GM23338 (cell line): ENCODE measurements at regions not wholly inside any gene's neighbourhood (a gene's known extent, or its start where the extent isn't known, plus 50 kb on each side); places are given as distances from the start of the nearest gene placed in this dataset.

Source experiments
- ATAC-seq: fragments of 200-7000 bp; cut with Tn5 transposase; 3 replicates; pipeline ENCODE4 v1.9.1; 2020
- DNase-seq: peaks from one replicate; pipeline ENCODE4 v3.0.0-alpha.2; 2015; ENCODE audit warnings: low spot score
- H2AFZ ChIP-seq: fragments of 200-600 bp; sonication (generic); 2 replicates; pipeline ENCODE4 v1.8.0; 2016; ENCODE audit warnings: antibody characterized with exemption, mild to moderate bottlenecking, moderate library complexity
- H3F3A ChIP-seq: fragments of 200-600 bp; sonication (generic); replicated peaks from 2 replicates; pipeline ENCODE4 v1.8.0; 2017; ENCODE audit warnings: antibody characterized with exemption, mixed run types, low read depth
- H3K27ac ChIP-seq: fragments of 200-600 bp; sonication (generic); 2 replicates; pipeline ENCODE4 v1.6.1; 2016; ENCODE audit warnings: low read depth
- H3K27me3 ChIP-seq: fragments of 200-600 bp; sonication (generic); 2 replicates; pipeline ENCODE4 v1.8.0; 2016; ENCODE audit warnings: mild to moderate bottlenecking, mixed run types, moderate library complexity; ENCODE audit not compliant: insufficient read depth
- H3K36me3 ChIP-seq: fragments of 200-600 bp; sonication (generic); 2 replicates; pipeline ENCODE4 v1.8.0; 2016; ENCODE audit warnings: mild to moderate bottlenecking; ENCODE audit not compliant: insufficient read depth
- H3K4me1 ChIP-seq: fragments of 200-600 bp; sonication (generic); 2 replicates; pipeline ENCODE4 v1.8.0; 2016; ENCODE audit warnings: mild to moderate bottlenecking, moderate library complexity; ENCODE audit not compliant: insufficient read depth
- H3K4me2 ChIP-seq: fragments of 200-600 bp; sonication (generic); 2 replicates; pipeline ENCODE4 v1.7.1; 2017; ENCODE audit warnings: mixed run types
- H3K4me3 ChIP-seq: fragments of 200-600 bp; sonication (generic); 2 replicates; pipeline ENCODE4 v1.6.1; 2016; ENCODE audit warnings: mixed run types
- H3K79me2 ChIP-seq: fragments of 200-600 bp; sonication (generic); replicated peaks from 2 replicates; pipeline ENCODE4 v1.8.0; 2017; ENCODE audit warnings: mild to moderate bottlenecking; ENCODE audit not compliant: insufficient read depth
- H3K9me2 ChIP-seq: fragments of 200-600 bp; sonication (generic); 2 replicates; pipeline ENCODE4 v1.8.0; 2017; ENCODE audit not compliant: insufficient read depth
- H4K20me1 ChIP-seq: fragments of 200-600 bp; sonication (generic); replicated peaks from 2 replicates; pipeline ENCODE4 v1.8.0; 2017; ENCODE audit warnings: mild to moderate bottlenecking; ENCODE audit not compliant: insufficient read depth
- H3K27ac Mint-ChIP-seq: 2 replicates; pipeline ENCODE4 v1.8.0; 2020; ENCODE audit warnings: inconsistent platforms, mild to moderate bottlenecking, moderate library complexity, mixed read lengths
- H3K27me3 Mint-ChIP-seq: 3 replicates; pipeline ENCODE4 v1.8.0; 2022; ENCODE audit warnings: low read depth, mild to moderate bottlenecking, moderate library complexity, mixed read lengths, inconsistent platforms; ENCODE audit not compliant: insufficient read depth, poor library complexity
- H3K36me3 Mint-ChIP-seq: 3 replicates; pipeline ENCODE4 v1.8.0; 2021; ENCODE audit warnings: low read depth, mild to moderate bottlenecking, inconsistent platforms, moderate library complexity, mixed read lengths
- H3K4me1 Mint-ChIP-seq: 3 replicates; pipeline ENCODE4 v1.8.0; 2020; ENCODE audit warnings: mild to moderate bottlenecking, inconsistent platforms, mixed read lengths
- H3K4me3 Mint-ChIP-seq: 3 replicates; pipeline ENCODE4 v1.8.0; 2021; ENCODE audit warnings: moderate library complexity, mild to moderate bottlenecking, inconsistent platforms, mixed read lengths
- H3K9me3 Mint-ChIP-seq: 3 replicates; pipeline ENCODE4 v1.8.0; 2020; ENCODE audit warnings: moderate library complexity, mild to moderate bottlenecking, inconsistent platforms, mixed read lengths
- CREB1 ChIP-seq: fragments of 250-450 bp; sonication (Bioruptor Pico); IDR thresholded peaks from 2 replicates; pipeline ENCODE4 v1.5.0; 2020; ENCODE audit warnings: low read depth, mild to moderate bottlenecking, moderate library complexity
- EZH2 ChIP-seq: fragments of 200-600 bp; sonication (generic); IDR thresholded peaks from one replicate; pipeline ENCODE4 v1.8.0; 2017; ENCODE audit warnings: antibody characterized with exemption, mild to moderate bottlenecking, low read depth; ENCODE audit not compliant: unreplicated experiment
- JUNB ChIP-seq: IDR thresholded peaks from one replicate; pipeline ENCODE4 v1.6.1; 2016; ENCODE audit warnings: antibody characterized with exemption; ENCODE audit not compliant: unreplicated experiment
- STAT1 ChIP-seq: IDR thresholded peaks from one replicate; pipeline ENCODE4 v1.6.1; 2016; ENCODE audit warnings: antibody characterized with exemption; ENCODE audit not compliant: unreplicated experiment
- TF ChIP-seq, protein P1 (sequence below): IDR thresholded peaks from one replicate; pipeline ENCODE4 v1.6.1; 2018; ENCODE audit warnings: antibody characterized with exemption; ENCODE audit not compliant: unreplicated experiment
- TF ChIP-seq, protein P2 (sequence below), 2 experiments: fragments of 200-600 bp in 1 of 2; sonication (generic) in 1 of 2; conservative IDR thresholded peaks; 2 replicates each; pipeline versions ENCODE4 v1.5.1 to v1.6.1; 2016 to 2017; ENCODE audit warnings: antibody characterized with exemption in 2 of 2, low read depth in 2 of 2, mild to moderate bottlenecking in 2 of 2, moderate library complexity in 1 of 2

DNA sequence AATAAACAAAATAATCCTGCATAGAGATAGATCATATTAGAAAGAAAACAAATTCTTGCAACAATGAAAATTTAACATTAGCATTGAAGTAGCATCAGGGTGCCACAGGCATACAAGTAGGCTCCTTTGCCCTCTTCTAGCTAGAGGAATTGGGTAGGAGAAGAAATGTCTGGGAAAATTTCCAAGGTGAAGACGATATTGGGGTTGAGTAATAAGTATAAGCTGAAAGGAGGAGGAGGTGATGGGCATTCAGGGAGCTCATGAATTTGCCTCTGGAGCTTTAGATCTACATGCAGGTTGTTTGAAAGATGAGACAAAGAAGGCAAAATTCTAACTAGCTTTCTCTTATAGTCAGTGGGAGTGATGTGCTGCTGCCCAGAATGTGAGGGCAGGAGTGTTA lies 504.9 kb downstream of the CCDC85A start (continued):
- TF ChIP-seq, protein P1, sequence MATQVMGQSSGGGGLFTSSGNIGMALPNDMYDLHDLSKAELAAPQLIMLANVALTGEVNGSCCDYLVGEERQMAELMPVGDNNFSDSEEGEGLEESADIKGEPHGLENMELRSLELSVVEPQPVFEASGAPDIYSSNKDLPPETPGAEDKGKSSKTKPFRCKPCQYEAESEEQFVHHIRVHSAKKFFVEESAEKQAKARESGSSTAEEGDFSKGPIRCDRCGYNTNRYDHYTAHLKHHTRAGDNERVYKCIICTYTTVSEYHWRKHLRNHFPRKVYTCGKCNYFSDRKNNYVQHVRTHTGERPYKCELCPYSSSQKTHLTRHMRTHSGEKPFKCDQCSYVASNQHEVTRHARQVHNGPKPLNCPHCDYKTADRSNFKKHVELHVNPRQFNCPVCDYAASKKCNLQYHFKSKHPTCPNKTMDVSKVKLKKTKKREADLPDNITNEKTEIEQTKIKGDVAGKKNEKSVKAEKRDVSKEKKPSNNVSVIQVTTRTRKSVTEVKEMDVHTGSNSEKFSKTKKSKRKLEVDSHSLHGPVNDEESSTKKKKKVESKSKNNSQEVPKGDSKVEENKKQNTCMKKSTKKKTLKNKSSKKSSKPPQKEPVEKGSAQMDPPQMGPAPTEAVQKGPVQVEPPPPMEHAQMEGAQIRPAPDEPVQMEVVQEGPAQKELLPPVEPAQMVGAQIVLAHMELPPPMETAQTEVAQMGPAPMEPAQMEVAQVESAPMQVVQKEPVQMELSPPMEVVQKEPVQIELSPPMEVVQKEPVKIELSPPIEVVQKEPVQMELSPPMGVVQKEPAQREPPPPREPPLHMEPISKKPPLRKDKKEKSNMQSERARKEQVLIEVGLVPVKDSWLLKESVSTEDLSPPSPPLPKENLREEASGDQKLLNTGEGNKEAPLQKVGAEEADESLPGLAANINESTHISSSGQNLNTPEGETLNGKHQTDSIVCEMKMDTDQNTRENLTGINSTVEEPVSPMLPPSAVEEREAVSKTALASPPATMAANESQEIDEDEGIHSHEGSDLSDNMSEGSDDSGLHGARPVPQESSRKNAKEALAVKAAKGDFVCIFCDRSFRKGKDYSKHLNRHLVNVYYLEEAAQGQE = no peak
- TF ChIP-seq, protein P2, sequence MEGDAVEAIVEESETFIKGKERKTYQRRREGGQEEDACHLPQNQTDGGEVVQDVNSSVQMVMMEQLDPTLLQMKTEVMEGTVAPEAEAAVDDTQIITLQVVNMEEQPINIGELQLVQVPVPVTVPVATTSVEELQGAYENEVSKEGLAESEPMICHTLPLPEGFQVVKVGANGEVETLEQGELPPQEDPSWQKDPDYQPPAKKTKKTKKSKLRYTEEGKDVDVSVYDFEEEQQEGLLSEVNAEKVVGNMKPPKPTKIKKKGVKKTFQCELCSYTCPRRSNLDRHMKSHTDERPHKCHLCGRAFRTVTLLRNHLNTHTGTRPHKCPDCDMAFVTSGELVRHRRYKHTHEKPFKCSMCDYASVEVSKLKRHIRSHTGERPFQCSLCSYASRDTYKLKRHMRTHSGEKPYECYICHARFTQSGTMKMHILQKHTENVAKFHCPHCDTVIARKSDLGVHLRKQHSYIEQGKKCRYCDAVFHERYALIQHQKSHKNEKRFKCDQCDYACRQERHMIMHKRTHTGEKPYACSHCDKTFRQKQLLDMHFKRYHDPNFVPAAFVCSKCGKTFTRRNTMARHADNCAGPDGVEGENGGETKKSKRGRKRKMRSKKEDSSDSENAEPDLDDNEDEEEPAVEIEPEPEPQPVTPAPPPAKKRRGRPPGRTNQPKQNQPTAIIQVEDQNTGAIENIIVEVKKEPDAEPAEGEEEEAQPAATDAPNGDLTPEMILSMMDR (conservative IDR thresholded peaks at IDR 0.05; ENCODE audit: low read depth in 2 of 2) = no peak

DNA sequence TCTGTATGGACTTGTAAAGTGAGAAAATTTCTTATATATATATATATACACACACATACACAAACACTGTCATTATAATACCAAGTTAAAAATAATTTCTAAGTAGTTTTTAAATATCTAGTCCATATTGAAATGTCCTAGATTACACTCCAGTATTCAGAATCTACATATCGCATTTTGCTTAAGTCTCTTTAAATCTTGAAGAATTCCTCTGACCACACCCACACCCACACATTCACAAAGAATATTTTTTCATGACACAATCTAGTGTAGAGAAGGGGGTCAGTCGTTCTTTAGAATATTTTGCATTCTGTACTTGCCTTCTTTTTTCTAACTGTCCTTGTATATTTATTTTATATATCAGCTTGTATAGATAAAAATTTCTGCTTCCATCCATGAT lies 509.7 kb downstream of the CCDC85A start:
- Histone ChIP-seq H4K20me1 (no peaks in the 10 kb centered on the region), H3K36me3 (no peaks in the 10 kb centered on the region), H3K9me2 (no peaks in the 10 kb centered on the region), H3K27ac (no peak overlapping the region), H3K79me2 (no peaks in the 10 kb centered on the region), H3K4me2 (no peak overlapping the region), H3K27me3 (no peaks in the 10 kb centered on the region), H2AFZ (no peak overlapping the region), H3K4me1 (no peaks in the 10 kb centered on the region), H3F3A (no peaks in the 10 kb centered on the region), H3K4me3 (no peak overlapping the region)
- Mint-ChIP-seq H3K27ac (no peak overlapping the region), H3K27me3 (no peaks in the 10 kb centered on the region), H3K9me3 (no peaks in the 10 kb centered on the region; the same call in 1 of the 3 replicates), H3K4me1 (no peaks in the 10 kb centered on the region), H3K36me3 (no peaks in the 10 kb centered on the region), H3K4me3 (no peak overlapping the region)
- no peak for ATAC-seq
- no peak for DNase-seq
- no peak for TF ChIP-seq STAT1

DNA sequence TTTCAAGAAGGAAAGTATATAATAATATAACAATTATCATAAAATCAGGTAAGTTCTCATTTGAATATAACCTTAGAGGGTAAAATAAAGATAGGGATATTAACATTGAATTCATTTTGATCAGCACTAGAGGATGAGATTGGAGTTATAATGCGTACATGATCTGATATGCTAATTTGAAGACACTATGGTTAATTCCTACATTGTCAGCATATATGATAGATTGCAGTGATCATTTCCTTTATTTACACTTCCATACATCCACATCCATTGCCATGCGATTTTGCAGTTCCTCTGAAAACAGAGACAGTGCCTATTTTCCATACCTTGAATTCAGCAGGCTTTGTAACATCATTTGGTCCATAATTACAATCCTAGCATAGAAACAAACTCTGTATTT lies 519.2 kb downstream of the CCDC85A start:
- TF ChIP-seq JUNB (no peak), CREB1 (CRISPR knock-in tag) (no peak), EZH2 (no peak)
- Mint-ChIP-seq H3K4me1 (peaks cover 7% of the 10 kb centered on the region; the same call in 2 of the 3 replicates), H3K36me3 (peaks cover 3% of the 10 kb centered on the region; the same call in 1 of the 3 replicates), H3K27me3 (peaks cover 2% of the 10 kb centered on the region), H3K9me3 (peaks cover 15% of the 10 kb centered on the region), H3K27ac (no peak overlapping the region), H3K4me3 (no peak overlapping the region)
- no peaks in the 10 kb centered on the region for H3K79me2 ChIP-seq
- no peak overlapping the region for H3K4me2 ChIP-seq
- no peak overlapping the region for H2AFZ ChIP-seq
- H4K20me1 ChIP-seq = no peaks in the 10 kb centered on the region
- no peaks in the 10 kb centered on the region for H3K27me3 ChIP-seq
- H3F3A ChIP-seq = no peaks in the 10 kb centered on the region
- no peak for DNase-seq
- H3K4me3 ChIP-seq = no peak overlapping the region
- no peak overlapping the region for H3K27ac ChIP-seq
- no peak for ATAC-seq
- H3K4me1 ChIP-seq = peaks cover 7% of the 10 kb centered on the region
- no peaks in the 10 kb centered on the region for H3K9me2 ChIP-seq
- no peaks in the 10 kb centered on the region for H3K36me3 ChIP-seq
